Activated gamma-delta T cell treated with Interleukin-2 at 50 U/mL for 16 hours (primary cell): ENCODE measurements at regions not wholly inside any gene's neighbourhood (a gene's known extent, or its start where the extent isn't known, plus 50 kb on each side); places are given as distances from the start of the nearest gene placed in this dataset.

Source experiments
- DNase-seq: peaks from one replicate; pipeline ENCODE4 v3.0.0-alpha.2; 2020

DNA sequence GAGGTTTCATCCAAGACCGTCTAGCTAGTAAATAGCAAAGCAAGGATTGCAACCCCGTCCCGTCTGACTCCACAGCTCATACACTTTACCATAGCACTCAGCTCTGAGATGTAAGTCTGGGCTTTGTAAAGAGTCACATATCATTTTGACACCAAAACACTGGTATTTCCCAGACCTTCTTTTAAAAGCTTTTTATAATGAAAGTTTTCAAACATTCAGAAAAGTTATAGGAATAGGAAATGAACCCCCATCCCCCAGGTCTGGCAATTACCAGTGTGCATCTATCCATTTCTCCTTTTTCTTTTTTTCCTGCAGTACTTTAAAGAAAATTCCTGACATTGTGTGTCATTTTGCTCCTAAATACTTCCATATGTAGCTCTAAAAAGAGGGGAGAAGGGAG, 183.6 kb upstream of the CCND2 start:
- no peak for DNase-seq

DNA sequence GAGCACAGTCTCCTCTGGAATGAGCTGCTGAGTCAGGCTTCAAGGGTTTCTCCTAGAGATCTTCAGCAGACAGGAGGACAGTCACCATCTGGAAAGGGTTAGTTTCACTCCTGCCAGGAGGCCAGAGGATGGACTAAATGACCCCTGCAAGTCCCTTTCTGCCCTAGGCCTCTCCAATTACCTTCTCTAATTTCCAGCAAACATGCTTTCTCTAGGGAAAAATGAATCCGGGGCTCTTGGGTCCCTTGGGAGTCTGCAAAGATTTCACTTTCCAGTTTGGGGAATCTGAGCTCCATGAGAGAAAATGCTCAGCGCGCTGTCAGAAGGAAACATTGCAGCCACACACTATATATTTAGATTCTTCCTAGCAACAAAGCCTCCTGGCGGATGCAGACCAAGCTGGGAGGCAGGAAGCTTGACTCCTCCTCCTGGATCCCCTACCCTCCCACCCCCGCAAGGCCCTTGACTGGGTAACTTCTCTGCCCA, 184.4 kb upstream of the CCND2 start:
- no peak for DNase-seq

DNA sequence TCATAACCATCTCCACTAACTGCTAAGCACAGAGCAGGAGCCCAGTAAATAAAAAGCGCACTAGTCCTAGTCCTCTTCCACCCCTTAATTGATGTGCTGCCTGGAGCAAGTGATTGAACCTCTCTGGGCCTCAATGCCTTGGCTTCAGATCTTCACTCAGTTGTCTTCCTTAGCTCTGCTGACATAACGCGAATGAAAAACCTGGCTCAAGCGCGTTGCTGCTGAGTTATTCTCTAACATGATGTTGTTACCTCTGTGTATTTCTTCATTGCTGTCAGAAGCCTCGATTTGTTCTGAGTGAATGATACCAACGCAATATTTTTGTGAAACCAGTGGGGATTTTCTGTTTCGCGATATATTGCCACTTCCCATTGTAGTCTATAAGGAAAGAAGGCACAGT, 185.1 kb upstream of the CCND2 start:
- no peak for DNase-seq

DNA sequence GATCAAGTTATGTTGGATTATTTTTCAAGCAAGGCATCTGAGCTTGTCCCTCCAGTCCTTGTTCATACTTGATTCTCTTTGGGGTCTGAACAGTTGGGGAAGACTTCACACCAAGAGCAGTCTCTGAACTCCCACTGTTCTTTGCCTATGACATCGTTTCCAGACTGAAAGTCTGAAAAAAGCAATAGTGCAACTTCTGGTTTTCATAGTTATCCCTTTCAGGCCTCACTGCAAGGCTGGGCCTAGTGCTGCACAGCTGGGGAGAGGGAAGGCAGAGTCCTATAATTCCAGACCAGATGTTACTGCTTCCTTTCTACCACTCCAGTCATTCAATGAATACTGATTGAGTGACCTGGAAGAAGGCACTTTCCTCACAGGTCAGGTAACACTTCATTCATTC, 187.1 kb upstream of the CCND2 start:
- no peak for DNase-seq

DNA sequence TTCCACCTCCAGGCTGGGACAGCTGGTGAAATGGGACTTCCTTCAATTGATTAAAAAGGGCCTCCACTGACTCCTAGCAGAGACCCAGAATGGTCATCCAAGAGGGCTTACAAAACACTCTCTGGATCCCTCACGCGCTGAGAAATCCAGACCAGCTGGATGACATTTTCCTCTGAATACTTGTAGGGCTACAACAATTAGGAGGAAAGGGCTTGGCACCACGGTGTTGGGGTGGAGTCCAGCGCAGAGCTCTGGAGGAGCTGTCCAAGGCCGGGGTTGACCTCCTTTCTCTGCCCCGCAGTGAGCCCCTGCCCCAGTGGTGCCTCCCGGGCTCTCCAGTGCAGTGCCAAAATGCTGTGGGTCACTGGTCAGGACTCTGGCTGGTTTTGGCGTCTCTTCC, 189.0 kb upstream of the CCND2 start:
- DNase-seq = no peak

DNA sequence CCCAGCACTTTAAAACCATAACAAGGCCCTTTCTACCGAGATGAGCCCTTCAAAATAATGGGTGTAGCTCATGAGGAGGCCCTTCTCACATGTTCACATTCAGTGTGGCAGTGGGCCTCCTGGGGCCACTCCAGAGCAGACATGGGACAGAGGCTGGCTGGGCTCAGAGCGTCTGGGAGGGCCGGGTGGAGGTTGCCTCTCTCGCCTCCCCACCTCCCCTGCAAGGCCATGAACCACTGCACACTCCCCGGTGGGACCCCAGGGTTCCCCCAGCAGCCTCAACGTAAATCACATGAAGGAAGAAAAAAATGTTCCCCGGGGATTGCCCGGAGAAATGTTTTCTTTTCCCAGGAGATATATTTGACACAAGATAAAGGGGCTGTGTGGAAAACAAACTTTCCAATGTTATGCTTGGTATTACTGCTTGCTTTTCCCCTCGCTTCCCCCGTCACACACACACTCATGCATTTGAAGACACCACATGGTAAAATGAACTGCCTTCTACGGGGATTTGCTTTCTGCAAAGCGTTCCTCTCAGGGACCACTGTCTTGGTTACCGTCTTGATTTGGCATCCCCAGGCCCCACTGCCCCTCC, 190.7 kb upstream of the CCND2 start:
- DNase-seq = no peak

DNA sequence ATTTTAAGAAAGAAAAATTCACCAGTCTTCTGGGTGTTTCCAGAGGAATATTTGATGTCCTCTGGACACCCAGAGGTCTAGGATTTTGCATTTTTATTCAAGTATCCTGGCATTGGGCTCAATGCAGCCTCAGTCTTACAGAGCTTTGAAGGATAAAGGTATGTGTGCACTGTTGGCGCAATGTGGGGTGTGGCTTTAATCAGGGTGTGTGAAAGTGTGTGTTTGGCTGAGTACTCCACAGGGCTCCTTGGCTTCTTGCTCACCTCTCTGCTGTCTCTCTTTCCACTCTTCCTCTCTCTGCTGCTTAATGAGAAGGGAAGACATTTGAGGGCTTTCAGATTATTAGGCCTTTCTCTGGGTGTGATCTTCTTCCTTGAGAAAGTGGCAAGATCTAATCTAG, 193.3 kb upstream of the CCND2 start:
- DNase-seq = no peak

DNA sequence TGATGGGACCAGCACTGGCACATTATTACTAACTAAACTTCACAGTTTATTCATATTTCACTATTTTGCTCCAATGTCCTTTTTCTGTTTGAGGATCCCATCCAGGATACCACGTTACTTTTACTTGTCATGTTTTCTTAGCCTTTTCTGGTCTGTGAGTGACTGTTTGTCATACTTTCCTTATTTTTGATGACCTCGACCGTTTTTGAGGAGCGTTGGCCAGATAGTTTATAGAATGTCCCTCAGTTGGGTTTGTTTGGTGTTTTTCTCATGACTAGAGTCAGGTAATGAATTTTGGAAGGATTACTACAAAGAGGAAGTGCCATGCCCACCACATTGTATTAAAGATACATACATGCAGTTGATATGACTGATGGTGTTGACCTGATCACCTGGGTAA, 199.4 kb upstream of the CCND2 start:
- DNase-seq = no peak

DNA sequence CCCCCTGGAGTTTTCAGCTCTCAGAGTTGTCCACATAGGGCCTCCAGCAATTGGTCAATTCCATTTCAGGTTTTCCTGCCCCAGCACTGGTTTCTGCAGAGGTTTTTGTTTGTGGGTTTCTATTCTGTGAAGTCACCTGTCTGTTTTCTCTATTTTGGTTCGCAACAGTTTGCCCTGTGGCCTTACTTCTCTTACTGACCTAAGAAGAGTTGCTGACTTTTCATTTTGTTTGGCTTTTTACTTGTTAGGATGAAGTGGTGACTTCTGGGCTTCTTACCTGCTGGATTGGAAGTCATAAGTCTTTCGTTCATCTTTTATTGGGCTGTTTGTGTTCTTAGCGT, 196.4 kb upstream of the PARP11 start:
- DNase-seq = no peak

DNA sequence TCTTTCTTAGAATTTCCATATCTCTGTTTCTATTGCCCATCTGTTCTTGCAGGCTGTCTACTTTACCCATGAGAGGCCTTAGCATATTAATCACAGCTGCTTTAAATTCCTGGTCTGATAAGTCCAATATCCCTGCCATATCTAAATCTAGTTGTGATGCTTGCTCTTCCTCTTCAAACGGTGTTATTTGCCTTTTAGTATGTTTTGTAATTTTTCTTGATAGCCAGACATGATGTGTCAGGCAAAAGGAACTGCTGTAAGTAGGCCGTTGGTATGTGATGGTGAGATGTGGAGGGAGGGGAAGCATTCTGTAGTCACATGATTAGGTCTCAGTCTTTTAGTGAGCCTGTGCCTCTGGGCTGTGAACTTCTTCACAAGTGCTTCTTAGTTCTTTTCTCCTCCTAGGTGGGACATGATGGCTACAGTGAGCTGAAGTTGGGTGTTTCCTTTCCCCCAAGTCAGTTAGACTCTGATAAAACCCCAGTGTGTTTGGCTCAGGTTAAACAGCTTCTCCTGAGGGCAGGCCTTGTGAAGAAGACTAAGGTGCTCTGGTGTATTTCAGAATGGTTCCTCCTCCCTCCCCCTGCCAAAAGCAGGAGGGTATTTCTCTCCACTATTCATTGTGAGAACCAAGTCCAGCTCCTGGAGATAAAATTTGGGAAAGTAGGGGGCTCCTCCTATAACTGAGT, 195.9 kb upstream of the PARP11 start:
- no peak for DNase-seq

DNA sequence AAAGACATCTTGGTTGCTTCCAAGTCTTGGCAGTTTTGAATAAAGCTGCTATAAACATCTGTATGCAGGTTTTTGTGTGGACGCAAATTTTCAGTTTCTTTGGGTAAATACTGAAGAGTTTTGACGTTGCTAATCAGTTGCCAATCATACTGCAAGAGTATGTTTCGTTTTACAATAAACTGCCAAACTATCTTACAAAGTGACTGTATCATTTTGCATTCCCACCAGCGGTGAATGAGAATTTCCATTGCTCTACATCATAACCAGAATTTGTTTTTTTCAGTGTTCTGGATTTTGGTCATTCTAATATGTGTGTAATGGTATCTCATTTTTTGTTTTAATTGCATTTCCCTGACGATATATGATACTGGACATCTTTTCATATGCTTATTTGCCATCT, 190.8 kb upstream of the PARP11 start:
- DNase-seq = no peak

DNA sequence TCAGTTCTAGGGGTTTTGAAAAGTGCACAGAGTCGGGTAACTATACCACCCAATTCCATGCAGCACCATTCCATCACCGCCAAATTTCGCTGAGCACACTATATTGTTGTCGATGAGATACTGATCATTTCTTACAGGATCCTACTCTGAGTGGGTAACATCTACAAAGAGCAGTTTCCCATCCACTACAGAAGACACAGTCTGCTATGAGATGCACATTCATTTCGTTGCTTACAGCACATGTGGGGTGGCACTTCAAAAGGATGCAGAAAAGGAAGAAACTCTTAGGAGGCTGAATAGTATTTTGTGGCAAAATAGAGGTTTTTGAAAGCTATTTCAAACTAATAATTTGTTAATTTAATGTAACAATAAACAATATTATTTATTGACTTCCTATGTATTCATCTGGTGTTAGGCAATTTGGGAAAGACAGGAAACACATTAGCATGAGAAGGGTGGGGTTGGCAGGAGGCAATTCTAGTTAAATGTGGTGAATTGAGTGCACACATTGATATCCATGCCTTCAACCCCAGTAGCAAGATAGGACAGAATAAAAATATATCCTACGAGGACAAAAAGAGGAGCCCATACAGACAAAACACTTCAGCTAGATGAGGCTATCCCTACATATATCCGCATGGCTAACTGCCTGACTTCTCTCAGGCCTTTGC, 186.8 kb upstream of the PARP11 start:
- no peak for DNase-seq

DNA sequence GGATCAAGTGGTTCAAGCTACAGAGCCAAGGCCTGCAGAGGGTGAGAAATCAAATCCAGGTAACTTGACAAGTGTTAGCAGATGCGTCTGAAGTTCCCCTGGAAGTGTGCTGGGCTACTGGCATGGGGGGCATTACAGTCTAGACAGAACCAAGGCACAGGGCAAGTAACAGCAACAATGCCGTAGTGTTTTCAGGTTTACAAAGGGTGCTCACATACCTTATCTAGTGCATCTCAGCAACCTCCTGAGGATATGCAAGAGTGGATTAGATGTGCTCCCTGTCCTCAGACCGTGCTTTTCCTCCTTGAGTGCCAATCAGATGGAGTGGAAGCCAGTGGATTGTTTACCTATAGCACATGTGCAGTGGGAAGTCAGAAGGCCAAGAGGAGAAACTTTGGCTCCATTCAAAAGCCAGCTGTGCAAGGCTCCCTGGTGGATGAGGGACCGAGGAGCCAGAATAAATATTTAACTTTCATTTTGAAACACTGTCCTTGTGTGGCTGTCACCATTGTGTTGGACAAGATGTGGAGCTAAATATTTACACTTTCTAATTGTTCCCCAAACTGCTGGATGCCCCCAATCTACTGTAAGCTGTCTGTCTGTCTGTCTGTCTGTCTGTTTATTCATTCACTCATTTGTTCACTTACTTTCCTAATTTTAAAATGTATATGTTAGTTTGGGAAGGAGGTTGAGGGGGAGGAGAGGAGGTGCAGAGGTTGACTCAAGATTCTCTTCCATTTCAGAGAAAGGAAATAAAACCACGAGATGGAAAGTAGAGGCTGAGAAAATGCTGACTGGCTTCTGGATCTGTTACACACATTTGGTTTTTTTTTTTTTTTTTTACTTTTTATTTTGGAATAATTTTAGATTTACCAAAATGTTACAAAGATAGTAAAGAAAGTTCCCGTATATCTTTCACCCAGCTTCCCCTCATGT, 184.0 kb upstream of the PARP11 start:
- no peak for DNase-seq

DNA sequence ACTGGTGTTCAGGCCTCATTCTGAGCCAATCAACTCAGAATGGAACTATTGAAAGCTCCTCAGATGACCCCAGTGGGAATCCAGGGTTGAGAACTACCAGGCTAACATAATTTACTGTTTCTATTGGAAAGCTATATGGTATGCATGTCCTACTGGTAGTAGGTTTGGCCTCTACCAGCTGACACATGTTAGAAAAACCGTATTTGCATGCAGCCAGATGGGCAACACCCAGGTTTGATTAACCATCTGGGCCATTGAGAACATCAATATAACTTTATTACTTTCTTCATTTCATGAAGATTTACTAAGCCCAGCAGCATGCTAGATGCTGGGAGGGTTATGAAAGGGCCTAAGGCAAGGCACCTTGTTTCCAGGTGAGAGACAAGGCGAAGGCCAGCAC, 181.4 kb upstream of the PARP11 start:
- no peak for DNase-seq

DNA sequence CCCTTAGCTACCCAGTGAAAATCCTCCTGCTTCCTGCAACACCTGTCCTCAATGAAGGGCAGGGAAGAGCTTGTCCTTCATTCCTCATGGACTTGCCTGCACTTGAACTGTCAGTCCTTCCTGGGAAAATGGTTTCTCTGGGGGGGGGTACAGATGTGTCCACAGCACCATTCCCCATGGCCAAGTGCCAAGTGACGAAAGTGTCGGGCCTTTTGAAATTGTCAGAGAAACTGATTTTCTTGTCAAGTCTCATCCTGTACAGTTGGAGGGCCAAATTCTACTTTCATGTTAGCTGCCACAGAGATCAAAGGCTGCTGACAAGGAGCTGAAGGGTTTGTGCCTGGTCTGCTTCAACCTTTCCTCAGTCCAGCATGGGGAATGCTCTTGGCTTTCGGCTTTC, 179.5 kb upstream of the PARP11 start:
- DNase-seq = no peak

DNA sequence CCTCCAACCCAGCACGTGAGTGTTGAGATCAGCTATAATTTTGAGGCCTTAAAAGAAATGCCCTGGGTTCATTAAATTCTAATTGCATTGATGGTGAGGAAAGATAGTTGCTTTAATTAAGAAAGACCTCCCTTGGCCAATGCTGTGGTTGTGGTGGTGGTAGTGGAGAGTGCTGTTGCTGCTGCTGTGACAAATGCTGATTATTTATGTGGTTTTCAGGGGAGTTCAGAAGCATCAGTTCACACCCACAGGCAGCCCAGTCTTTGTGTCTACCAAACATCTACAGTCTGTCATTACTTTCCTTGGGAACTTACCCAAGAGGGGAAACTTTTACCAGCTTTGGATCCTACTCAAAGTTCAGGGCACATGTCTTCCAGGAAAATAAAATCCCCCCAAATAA, 178.4 kb upstream of the PARP11 start:
- DNase-seq = no peak

DNA sequence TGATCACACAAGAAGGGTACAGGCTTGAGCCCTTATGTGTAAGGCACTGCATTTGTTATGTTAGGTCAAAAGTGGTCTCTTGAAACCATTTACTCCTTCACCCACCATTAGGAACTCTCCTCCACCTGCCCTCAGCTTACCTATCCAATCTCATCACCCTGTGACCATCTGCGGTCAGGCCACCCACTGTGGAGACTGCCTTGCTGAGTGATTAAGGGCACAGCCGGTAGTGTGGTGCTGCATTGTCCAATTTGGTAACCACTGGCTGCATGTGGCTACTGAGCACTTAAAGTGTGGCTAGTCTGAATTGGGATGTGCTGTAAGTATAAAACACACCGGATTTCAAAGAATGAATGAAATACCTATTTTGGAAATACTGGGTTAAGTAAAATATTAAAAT, 177.1 kb upstream of the PARP11 start:
- no peak for DNase-seq

DNA sequence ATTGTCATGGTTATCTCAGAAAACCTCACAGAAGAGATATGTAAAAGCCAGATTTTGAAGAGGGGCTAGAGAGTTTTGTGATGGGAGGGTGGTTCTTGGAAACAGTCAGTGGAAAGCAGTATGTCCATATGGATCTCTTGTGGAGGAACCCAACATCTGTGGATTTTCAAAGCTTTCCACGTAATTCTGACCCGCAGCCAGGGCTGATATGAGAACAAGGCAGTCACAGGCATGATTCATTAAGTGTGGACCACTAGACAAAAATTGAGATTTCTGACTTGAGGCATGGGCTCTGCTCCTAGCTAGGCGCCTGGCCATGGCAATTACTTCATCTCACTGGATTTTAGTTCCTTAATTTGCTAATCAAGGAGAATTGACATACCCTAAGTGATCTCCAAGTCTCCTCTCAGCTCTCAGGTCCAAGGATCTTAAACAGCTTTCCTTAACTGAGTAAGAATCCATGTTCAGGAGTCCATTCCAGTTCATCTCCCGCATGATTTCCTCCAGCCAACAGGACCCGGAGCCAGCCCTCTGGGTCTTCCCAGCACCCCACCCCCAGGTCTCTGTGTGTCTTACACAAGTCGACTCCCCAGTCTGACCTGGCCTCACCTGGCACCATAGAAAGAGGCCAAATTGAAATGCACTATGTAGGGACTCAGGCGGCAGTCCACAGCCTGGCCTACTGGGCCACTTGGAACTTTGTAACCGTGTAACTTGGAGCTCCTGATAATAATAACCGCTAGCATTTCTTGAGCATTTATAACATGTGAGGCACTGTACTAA, 176.3 kb upstream of the PARP11 start:
- DNase-seq = no peak

DNA sequence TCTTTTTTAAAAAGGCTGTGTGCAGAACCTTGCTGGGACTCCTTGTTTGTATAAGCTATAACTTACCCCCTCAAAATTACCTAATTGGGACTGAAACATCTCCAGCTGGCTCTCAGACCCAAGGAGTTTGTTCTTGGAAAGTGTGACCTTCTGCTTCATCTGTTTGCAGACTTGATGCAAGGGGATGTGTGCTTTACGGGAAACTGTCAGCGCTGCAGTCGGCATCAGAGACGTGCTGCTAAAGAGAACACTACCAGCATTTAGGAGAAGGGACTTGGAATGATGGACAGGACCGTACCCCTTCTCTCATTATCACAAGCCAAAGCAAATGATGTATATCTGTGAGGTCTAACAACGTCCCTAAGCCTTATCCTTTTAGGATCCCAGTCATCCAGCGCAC, 174.2 kb upstream of the PARP11 start:
- no peak for DNase-seq

DNA sequence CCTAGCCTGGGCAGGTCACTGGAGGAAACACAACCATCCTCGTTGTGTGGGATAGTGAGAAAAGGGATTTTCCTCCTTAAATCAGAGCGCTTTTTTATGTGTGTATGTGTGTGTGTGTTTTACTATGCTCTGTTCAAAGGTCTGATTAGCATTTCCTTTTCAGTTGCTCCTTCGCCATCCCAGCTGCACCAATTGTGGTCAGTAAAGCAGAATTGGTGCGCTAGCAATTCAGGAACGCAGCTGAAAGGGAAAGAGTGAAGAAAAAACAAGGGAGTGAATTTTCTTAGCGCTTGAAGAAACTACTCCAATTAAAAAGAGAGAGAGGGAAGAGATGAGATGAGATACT, 173.3 kb upstream of the PARP11 start:
- no peak for DNase-seq

DNA sequence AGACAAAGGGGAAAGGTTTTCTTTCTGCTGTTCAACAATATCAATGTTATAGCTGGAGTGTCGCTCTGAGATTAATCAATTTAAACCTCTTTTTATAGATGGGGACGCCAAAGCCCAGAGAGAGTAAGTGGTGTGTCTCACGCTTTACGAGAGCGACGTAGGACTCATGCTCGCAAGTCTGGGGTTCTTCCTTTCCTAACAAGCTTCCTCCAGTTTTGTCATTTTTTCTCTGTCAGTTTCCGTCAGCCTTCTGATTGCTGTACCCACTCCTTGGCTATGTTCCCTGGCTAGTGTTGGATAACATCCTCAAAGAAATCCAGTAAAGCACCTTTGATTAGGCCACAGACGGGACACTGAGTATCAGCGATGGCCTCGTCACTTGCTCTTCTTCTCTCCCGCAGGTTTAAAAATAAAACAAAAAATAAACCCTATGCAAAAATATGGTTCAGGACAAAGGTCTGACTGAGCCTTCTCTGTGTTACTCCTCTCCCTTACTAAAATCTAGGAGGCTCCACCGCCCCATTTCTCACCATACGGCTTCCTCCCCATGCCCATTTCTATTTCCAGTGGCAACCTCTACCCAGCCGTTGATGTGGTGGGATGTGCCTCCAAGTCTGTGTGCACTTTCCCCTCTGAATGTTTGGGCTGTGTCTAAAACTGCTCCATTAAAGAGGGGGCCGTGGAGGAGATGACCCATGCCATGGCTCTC, 172.7 kb upstream of the PARP11 start:
- DNase-seq = no peak
